HepG2 (cell line): ENCODE measurements at regions not wholly inside any gene's neighbourhood (a gene's known extent, or its start where the extent isn't known, plus 50 kb on each side); places are given as distances from the start of the nearest gene placed in this dataset.

Experiments used
- ATAC-seq: fragments of 200-7000 bp; cut with Tn5 transposase; 3 replicates; pipeline ENCODE4 v1.9.1; 2020; ENCODE audit warnings: mild to moderate bottlenecking, moderate library complexity
- BruUV-seq: library from RNA; stranded (reverse); fragments of 400-500 nt; replicated peaks from 2 replicates; lab custom pipeline; 2021; lab: Mats Ljungman, UMichigan
- CTCF ChIA-PET: fragments of 300-600 bp; formaldehyde crosslinking; extraction: SDS; loops from one replicate; lab custom pipeline; 2021; ENCODE audit warnings: low total read pairs, inconsistent platforms, low intra/inter-chr PET ratio; lab: Yijun Ruan, JAX
- POLR2A ChIA-PET: fragments of 350-600 bp; sonication (Branson Sonifier 250); formaldehyde crosslinking; loops from one replicate; lab custom pipeline; 2020; ENCODE audit warnings: antibody characterized with exemption, inconsistent platforms; lab: Yijun Ruan, JAX
- DNase-seq: peaks from one replicate; pipeline ENCODE4 v3.0.0-alpha.2; 2015; ENCODE audit warnings: low spot score
- FAIRE-seq: peaks from 3 replicates; lab custom pipeline; 2011; peaks lifted over from hg19 to GRCh38; lab: Jason Lieb, UNC
- H2AFZ ChIP-seq: one replicate; pipeline ENCODE4 v1.6.1; 2011; ENCODE audit warnings: low read length, inconsistent platforms
- H3K27ac ChIP-seq: fragments of 300-600 bp; 3 replicates; pipeline ENCODE4 v1.8.0; 2011; ENCODE audit warnings: mixed run types, mild to moderate bottlenecking, mixed read lengths, low read length, inconsistent platforms; ENCODE audit not compliant: insufficient read depth; ENCODE audit errors: extremely low read length
- H3K27me3 ChIP-seq, 2 experiments: fragments of 200-600 bp in 1 of 2; 2 replicates in 1 of 2; 3 replicates in 1 of 2; pipeline versions ENCODE4 v1.6.0 to v1.8.0; 2011; ENCODE audit warnings: low read length in 2 of 2, mild to moderate bottlenecking in 2 of 2, moderate library complexity in 2 of 2, inconsistent platforms in 1 of 2; ENCODE audit not compliant: insufficient read depth in 2 of 2, control insufficient read depth in 1 of 2
- H3K36me3 ChIP-seq, 2 experiments: fragments of 200-600 bp in 1 of 2; replicated peaks in 1 of 2; 2 replicates in 1 of 2; 3 replicates in 1 of 2; pipeline versions ENCODE4 v1.5.1 to v1.8.0; 2011; ENCODE audit warnings: low read length in 2 of 2, inconsistent platforms in 1 of 2; ENCODE audit not compliant: insufficient read depth in 2 of 2, control insufficient read depth in 1 of 2
- H3K4me1 ChIP-seq: 2 replicates; pipeline ENCODE4 v1.5.1; 2012; ENCODE audit warnings: low read length, inconsistent platforms; ENCODE audit not compliant: insufficient read depth
- H3K4me2 ChIP-seq: 2 replicates; pipeline ENCODE4 v1.6.0; 2011; ENCODE audit warnings: low read depth, low read length, inconsistent platforms
- H3K4me3 ChIP-seq, 3 experiments: fragments of 200-600 bp in 1 of 3; sonication (generic), shearing (Covaris generic) in 1 of 3; replicated peaks in 1 of 3; 2 replicates each; pipeline ENCODE4 v1.5.1; 2011 to 2016; ENCODE audit warnings: low read length in 3 of 3, inconsistent platforms in 2 of 3, low read depth in 2 of 3, mild to moderate bottlenecking in 2 of 3, control low read depth in 1 of 3, mixed read lengths in 1 of 3; ENCODE audit not compliant: insufficient read depth in 1 of 3
- H3K79me2 ChIP-seq: one replicate; pipeline ENCODE4 v1.6.1; 2011; ENCODE audit warnings: low read length, inconsistent platforms; ENCODE audit not compliant: insufficient read depth
- H3K9ac ChIP-seq: 2 replicates; pipeline ENCODE4 v1.6.0; 2011; ENCODE audit warnings: mild to moderate bottlenecking, low read depth, low read length, inconsistent platforms; ENCODE audit not compliant: insufficient read depth
- H3K9me3 ChIP-seq: 2 replicates; pipeline ENCODE4 v1.5.1; 2012; ENCODE audit warnings: mild to moderate bottlenecking, low read length
- H4K20me1 ChIP-seq: 2 replicates; pipeline ENCODE4 v1.6.0; 2011; ENCODE audit warnings: inconsistent platforms, mild to moderate bottlenecking, low read length, moderate library complexity; ENCODE audit not compliant: insufficient read depth
- BCL3 ChIP-seq: sonication (generic); formaldehyde crosslinking; IDR thresholded peaks from 2 replicates; pipeline ENCODE4 v1.5.1; 2020; ENCODE audit warnings: mild to moderate bottlenecking, missing genetic modification reagents, moderate library complexity
- EZH2 ChIP-seq: conservative IDR thresholded peaks from 2 replicates; pipeline ENCODE4 v1.6.1; 2012; ENCODE audit warnings: mild to moderate bottlenecking, low read depth, low read length, moderate library complexity
- HOXA9 ChIP-seq: sonication (generic); formaldehyde crosslinking; IDR thresholded peaks from 2 replicates; pipeline ENCODE4 v1.8.1; 2022; ENCODE audit warnings: missing genetic modification reagents, mild to moderate bottlenecking, moderate library complexity, borderline replicate concordance
- IKZF5 ChIP-seq: IDR thresholded peaks from 2 replicates; pipeline ENCODE4 v1.6.1; 2018; ENCODE audit warnings: missing genetic modification reagents, mild to moderate bottlenecking, missing compliant biosample characterization
- MIER3 ChIP-seq: IDR thresholded peaks from 2 replicates; pipeline ENCODE4 v1.6.1; 2016; ENCODE audit warnings: missing compliant biosample characterization, borderline replicate concordance
- PHF20 ChIP-seq: sonication (generic); formaldehyde crosslinking; IDR thresholded peaks from 2 replicates; pipeline ENCODE4 v1.5.0; 2020; ENCODE audit warnings: mild to moderate bottlenecking, missing genetic modification reagents
- PHF8 ChIP-seq: sonication (generic); formaldehyde crosslinking; IDR thresholded peaks from 2 replicates; pipeline ENCODE4 v1.5.0; 2020; ENCODE audit warnings: missing genetic modification reagents
- RAD21 ChIP-seq: fragments of 450-650 bp; formaldehyde crosslinking; IDR thresholded peaks from 2 replicates; pipeline ENCODE4 v1.5.0; 2020; ENCODE audit warnings: mild to moderate bottlenecking
- SNRNP70 ChIP-seq: fragments of 200-400 bp; formaldehyde crosslinking; IDR thresholded peaks from 2 replicates; pipeline ENCODE4 v1.6.1; 2017; ENCODE audit warnings: mild to moderate bottlenecking, low read depth, low read length, moderate library complexity
- SRSF1 ChIP-seq: fragments of 200-400 bp; formaldehyde crosslinking; optimal IDR thresholded peaks from 2 replicates; pipeline ENCODE3; 2017; ENCODE audit warnings: mild to moderate bottlenecking, low read depth, low read length, moderate library complexity
- ZNF10 ChIP-seq: sonication (generic); formaldehyde crosslinking; IDR thresholded peaks from 2 replicates; pipeline ENCODE4 v1.4.0; 2020; ENCODE audit warnings: mild to moderate bottlenecking, low read depth, missing genetic modification reagents, borderline replicate concordance
- ZNF329 ChIP-seq: sonication (generic); formaldehyde crosslinking; IDR thresholded peaks from 2 replicates; pipeline ENCODE4 v1.9.0; 2021; ENCODE audit warnings: low read depth, mild to moderate bottlenecking, missing genetic modification reagents
- ZNF460 ChIP-seq: sonication (generic); formaldehyde crosslinking; IDR thresholded peaks from 2 replicates; pipeline ENCODE4 v1.5.1; 2020; ENCODE audit warnings: missing genetic modification reagents, mild to moderate bottlenecking, borderline replicate concordance
- ZNF556 ChIP-seq: sonication (generic); formaldehyde crosslinking; IDR thresholded peaks from 2 replicates; pipeline ENCODE4 v1.4.0; 2020; ENCODE audit warnings: mild to moderate bottlenecking, missing genetic modification reagents, borderline replicate concordance
- ZNF589 ChIP-seq: sonication (generic); formaldehyde crosslinking; conservative IDR thresholded peaks from 2 replicates; pipeline ENCODE4 v1.8.0; 2022; ENCODE audit warnings: mild to moderate bottlenecking, moderate library complexity, missing genetic modification reagents
- ZNF704 ChIP-seq: sonication (generic); formaldehyde crosslinking; IDR thresholded peaks from 2 replicates; pipeline ENCODE4 v1.8.1; 2023; ENCODE audit warnings: mild to moderate bottlenecking, inconsistent platforms, moderate library complexity, missing genetic modification reagents, borderline replicate concordance
- ZNF720 ChIP-seq: sonication (generic); formaldehyde crosslinking; IDR thresholded peaks from 2 replicates; pipeline ENCODE4 v1.4.0; 2020; ENCODE audit warnings: missing genetic modification reagents
- ZNF775 ChIP-seq: sonication (generic); formaldehyde crosslinking; IDR thresholded peaks from 2 replicates; pipeline ENCODE4 v1.4.0; 2020; ENCODE audit warnings: missing genetic modification reagents, mild to moderate bottlenecking, moderate library complexity, borderline replicate concordance
- WGBS: methylation state at CpG from one replicate; pipeline ENCODE4 v1.1.6; 2017; ENCODE audit warnings: low lambda C conversion rate; 5-methylcytosine and 5-hydroxymethylcytosine counted together
- in situ Hi-C: cut with HindIII; loops from 2 replicates; pipeline ENCODE4 v1.10.0; 2017; ENCODE audit warnings: low pct_unique_long_range_greater_than_20kb; ENCODE audit not compliant: extremely low pct_ligation_motif_present
- intact Hi-C: fragments of 100-400 bp; cut with micrococcal nuclease; formaldehyde crosslinking; loops from one replicate; pipeline ENCODE4 v1.10.0; 2022; ENCODE audit not compliant: unreplicated experiment

GRCh38 chr12:127984386-127985055, 282.4 kb upstream of the TMEM132C start:
- no peak for ATAC-seq
- intact Hi-C loops (no loop called here), in situ Hi-C loops (no loop called here)
- 22% methylated on average over 10 of the region's 10 CpGs for WGBS
- Histone ChIP-seq H3K9ac (no peak overlapping the region), H4K20me1 (no peaks in the 10 kb centered on the region), H3K4me2 (no peak overlapping the region), H3K27me3 (no peaks in the 10 kb centered on the region), H3K27ac (no peak overlapping the region), H3K4me1 (no peaks in the 10 kb centered on the region), H3K4me3 (no peak overlapping the region), H2AFZ (no peak overlapping the region), H3K79me2 (no peaks in the 10 kb centered on the region), H3K9me3 (no peaks in the 10 kb centered on the region; the same call in 1 of the 2 replicates), H3K36me3 (no peaks in the 10 kb centered on the region)
- BruUV-seq: no TSS peak
- no peak for FAIRE-seq
- no peak for DNase-seq
- POLR2A ChIA-PET: no interaction called here
- CTCF ChIA-PET: no interaction called here
- TF ChIP-seq ZNF775 (CRISPR knock-in tag) (no peak), IKZF5 (no peak), BCL3 (no peak), ZNF460 (CRISPR knock-in tag) (no peak), HOXA9 (CRISPR knock-in tag) (no peak), RAD21 (CRISPR knock-in tag) (no peak), ZNF589 (CRISPR knock-in tag) (no peak), MIER3 (CRISPR knock-in tag) (no peak), ZNF329 (CRISPR knock-in tag) (no peak), EZH2 (no peak), ZNF704 (CRISPR knock-in tag) (no peak), ZNF10 (no peak), ZNF720 (CRISPR knock-in tag) (no peak), ZNF556 (CRISPR knock-in tag) (no peak), SNRNP70 (no peak), PHF20 (CRISPR knock-in tag) (no peak), PHF8 (CRISPR knock-in tag) (no peak), SRSF1 (no peak)
